HepG2 (cell line): ENCODE measurements at regions not wholly inside any gene's neighbourhood (a gene's known extent, or its start where the extent isn't known, plus 50 kb on each side); places are given as distances from the start of the nearest gene placed in this dataset.

Experiments used
- ATAC-seq: fragments of 200-7000 bp; cut with Tn5 transposase; 3 replicates; pipeline ENCODE4 v1.9.1; 2020; ENCODE audit warnings: mild to moderate bottlenecking, moderate library complexity
- BruUV-seq: library from RNA; stranded (reverse); fragments of 400-500 nt; replicated peaks from 2 replicates; lab custom pipeline; 2021; lab: Mats Ljungman, UMichigan
- CTCF ChIA-PET: fragments of 300-600 bp; formaldehyde crosslinking; extraction: SDS; loops from one replicate; lab custom pipeline; 2021; ENCODE audit warnings: low total read pairs, inconsistent platforms, low intra/inter-chr PET ratio; lab: Yijun Ruan, JAX
- POLR2A ChIA-PET: fragments of 350-600 bp; sonication (Branson Sonifier 250); formaldehyde crosslinking; loops from one replicate; lab custom pipeline; 2020; ENCODE audit warnings: antibody characterized with exemption, inconsistent platforms; lab: Yijun Ruan, JAX
- DNase-seq: peaks from one replicate; pipeline ENCODE4 v3.0.0-alpha.2; 2015; ENCODE audit warnings: low spot score
- FAIRE-seq: peaks from 3 replicates; lab custom pipeline; 2011; peaks lifted over from hg19 to GRCh38; lab: Jason Lieb, UNC
- H2AFZ ChIP-seq: one replicate; pipeline ENCODE4 v1.6.1; 2011; ENCODE audit warnings: low read length, inconsistent platforms
- H3K27ac ChIP-seq: fragments of 300-600 bp; 3 replicates; pipeline ENCODE4 v1.8.0; 2011; ENCODE audit warnings: mixed run types, mild to moderate bottlenecking, mixed read lengths, low read length, inconsistent platforms; ENCODE audit not compliant: insufficient read depth; ENCODE audit errors: extremely low read length
- H3K27me3 ChIP-seq, 2 experiments: fragments of 200-600 bp in 1 of 2; 2 replicates in 1 of 2; 3 replicates in 1 of 2; pipeline versions ENCODE4 v1.6.0 to v1.8.0; 2011; ENCODE audit warnings: low read length in 2 of 2, mild to moderate bottlenecking in 2 of 2, moderate library complexity in 2 of 2, inconsistent platforms in 1 of 2; ENCODE audit not compliant: insufficient read depth in 2 of 2, control insufficient read depth in 1 of 2
- H3K36me3 ChIP-seq, 2 experiments: fragments of 200-600 bp in 1 of 2; replicated peaks in 1 of 2; 2 replicates in 1 of 2; 3 replicates in 1 of 2; pipeline versions ENCODE4 v1.5.1 to v1.8.0; 2011; ENCODE audit warnings: low read length in 2 of 2, inconsistent platforms in 1 of 2; ENCODE audit not compliant: insufficient read depth in 2 of 2, control insufficient read depth in 1 of 2
- H3K4me1 ChIP-seq: 2 replicates; pipeline ENCODE4 v1.5.1; 2012; ENCODE audit warnings: low read length, inconsistent platforms; ENCODE audit not compliant: insufficient read depth
- H3K4me2 ChIP-seq: 2 replicates; pipeline ENCODE4 v1.6.0; 2011; ENCODE audit warnings: low read depth, low read length, inconsistent platforms
- H3K4me3 ChIP-seq, 3 experiments: fragments of 200-600 bp in 1 of 3; sonication (generic), shearing (Covaris generic) in 1 of 3; replicated peaks in 1 of 3; 2 replicates each; pipeline ENCODE4 v1.5.1; 2011 to 2016; ENCODE audit warnings: low read length in 3 of 3, inconsistent platforms in 2 of 3, low read depth in 2 of 3, mild to moderate bottlenecking in 2 of 3, control low read depth in 1 of 3, mixed read lengths in 1 of 3; ENCODE audit not compliant: insufficient read depth in 1 of 3
- H3K79me2 ChIP-seq: one replicate; pipeline ENCODE4 v1.6.1; 2011; ENCODE audit warnings: low read length, inconsistent platforms; ENCODE audit not compliant: insufficient read depth
- H3K9ac ChIP-seq: 2 replicates; pipeline ENCODE4 v1.6.0; 2011; ENCODE audit warnings: mild to moderate bottlenecking, low read depth, low read length, inconsistent platforms; ENCODE audit not compliant: insufficient read depth
- H3K9me3 ChIP-seq: 2 replicates; pipeline ENCODE4 v1.5.1; 2012; ENCODE audit warnings: mild to moderate bottlenecking, low read length
- H4K20me1 ChIP-seq: 2 replicates; pipeline ENCODE4 v1.6.0; 2011; ENCODE audit warnings: inconsistent platforms, mild to moderate bottlenecking, low read length, moderate library complexity; ENCODE audit not compliant: insufficient read depth
- CTCF ChIP-seq: sonication (generic); formaldehyde crosslinking; IDR thresholded peaks from 2 replicates; pipeline ENCODE4 v1.5.0; 2020; ENCODE audit warnings: mild to moderate bottlenecking, missing genetic modification reagents, moderate library complexity
- FOXP1 ChIP-seq, 2 experiments: fragments of 450-650 bp in 1 of 2; IDR thresholded peaks; 2 replicates each; pipeline ENCODE4 v1.6.1; 2017 to 2018; ENCODE audit warnings: antibody characterized with exemption in 1 of 2
- LCORL ChIP-seq, 2 experiments: fragments of 450-650 bp in 1 of 2; sonication (generic) in 1 of 2; formaldehyde crosslinking in 1 of 2; IDR thresholded peaks; 2 replicates each; pipeline versions ENCODE4 v1.5.0 to v1.6.1; 2017 to 2020; ENCODE audit warnings: antibody characterized with exemption in 1 of 2, missing genetic modification reagents in 1 of 2
- MED13 ChIP-seq: sonication (generic); formaldehyde crosslinking; IDR thresholded peaks from 2 replicates; pipeline ENCODE4 v1.5.0; 2020; ENCODE audit warnings: missing genetic modification reagents
- STAG1 ChIP-seq: sonication (generic); formaldehyde crosslinking; IDR thresholded peaks from 2 replicates; pipeline ENCODE4 v1.4.0; 2020; ENCODE audit warnings: missing genetic modification reagents
- TARDBP ChIP-seq: sonication (generic); formaldehyde crosslinking; IDR thresholded peaks from 2 replicates; pipeline ENCODE4 v1.8.0; 2022; ENCODE audit warnings: mild to moderate bottlenecking, missing genetic modification reagents
- THAP9 ChIP-seq: sonication (generic); formaldehyde crosslinking; IDR thresholded peaks from 2 replicates; pipeline ENCODE4; 2020; ENCODE audit warnings: missing genetic modification reagents, mild to moderate bottlenecking, borderline replicate concordance
- ZNF292 ChIP-seq: sonication (generic); formaldehyde crosslinking; IDR thresholded peaks from 2 replicates; pipeline ENCODE4 v1.8.1; 2022; ENCODE audit warnings: mild to moderate bottlenecking, low read depth, missing genetic modification reagents, borderline replicate concordance
- ZNF512 ChIP-seq: sonication (generic); formaldehyde crosslinking; IDR thresholded peaks from 2 replicates; pipeline ENCODE4 v1.4.0; 2020; ENCODE audit warnings: mild to moderate bottlenecking, missing genetic modification reagents
- WGBS: methylation state at CpG from one replicate; pipeline ENCODE4 v1.1.6; 2017; ENCODE audit warnings: low lambda C conversion rate; 5-methylcytosine and 5-hydroxymethylcytosine counted together
- in situ Hi-C: cut with HindIII; loops from 2 replicates; pipeline ENCODE4 v1.10.0; 2017; ENCODE audit warnings: low pct_unique_long_range_greater_than_20kb; ENCODE audit not compliant: extremely low pct_ligation_motif_present
- intact Hi-C: fragments of 100-400 bp; cut with micrococcal nuclease; formaldehyde crosslinking; loops from one replicate; pipeline ENCODE4 v1.10.0; 2022; ENCODE audit not compliant: unreplicated experiment

GRCh38 chr4:130356873-130357272 is 1260.9 kb downstream of the C4orf33 start (continued):
- TF ChIP-seq MED13 (CRISPR knock-in tag) (no peak), LCORL (IDR thresholded peaks at IDR 0.05) (no peak), LCORL (CRISPR knock-in tag; IDR thresholded peaks at IDR 0.05) (no peak), ZNF512 (CRISPR knock-in tag) (no peak), ZNF292 (CRISPR knock-in tag) (no peak), TARDBP (no peak), THAP9 (no peak)

GRCh38 chr4:130359542-130359941 is 1263.6 kb downstream of the C4orf33 start:
- peak; percentile 1 for DNase-seq
- Histone ChIP-seq H3K4me2 (no peak overlapping the region), H3K9ac (no peak overlapping the region), H3K36me3 (no peaks in the 10 kb centered on the region), H3K4me3 (no peak overlapping the region), H4K20me1 (no peaks in the 10 kb centered on the region), H3K27me3 (no peaks in the 10 kb centered on the region), H3K4me1 (no peaks in the 10 kb centered on the region), H3K79me2 (no peaks in the 10 kb centered on the region), H3K9me3 (no peaks in the 10 kb centered on the region), H2AFZ (no peak overlapping the region), H3K27ac (no peak overlapping the region)
- CTCF ChIA-PET, result interaction anchor here (1.4 to 1.6 kb wide), 2 partner anchors 449 to 1868 kb away, joined by 4 read pairs; no protein-coding TSS in a partner anchor
- 0% methylated on average over 2 of the region's 2 CpGs for WGBS
- intact Hi-C loops, result loop anchor here (1.0 kb wide), 1 partner anchor 449 kb away; no protein-coding TSS in a partner anchor
- ATAC-seq, result no peak
- BruUV-seq, result no TSS peak
- POLR2A ChIA-PET, result no interaction called here
- in situ Hi-C loops, result no loop called here
- FAIRE-seq, result no peak
- TF ChIP-seq STAG1 (CRISPR knock-in tag) (peak; percentile 55), CTCF (CRISPR knock-in tag) (peak; percentile 29), FOXP1 (IDR thresholded peaks at IDR 0.05) (no peak), FOXP1 (CRISPR knock-in tag; IDR thresholded peaks at IDR 0.05) (no peak)
